ENCODE measurements at regions not wholly inside any gene's neighbourhood (a gene's known extent, or its start where the extent isn't known, plus 50 kb on each side); places are given as distances from the start of the nearest gene placed in this dataset.

- WGBS = 53% methylated on average over 10 of the region's 10 CpGs
- DNase-seq (ENCODE audit: low spot score) = no peak
- Histone ChIP-seq H3K9ac (ENCODE audit: low read depth in 1 of 2, low read length in 2 of 2) (no peak overlapping the region), H3K36me3 (ENCODE audit: control insufficient read depth in 4 of 4, insufficient read depth in 3 of 4, low read depth in 1 of 4, low read length in 3 of 4) (no peaks in the 10 kb centered on the region), H3K27me3 (ENCODE audit: control insufficient read depth in 4 of 4, insufficient read depth in 4 of 4, low read length in 3 of 4) (peaks cover 0 to 9% (median 2%) of the 10 kb centered on the region in 4 donors), H3K27ac (ENCODE audit: low read depth in 1 of 2, low read length in 2 of 2) (no peak overlapping the region), H3K9me3 (ENCODE audit: control insufficient read depth in 4 of 4, low read length in 3 of 4) (peaks cover 0 to 2% (median 0%) of the 10 kb centered on the region in 4 donors), H3K4me3 (ENCODE audit: low read depth in 1 of 3, low read length in 3 of 3) (no peak overlapping the region), H3K4me1 (ENCODE audit: control insufficient read depth in 4 of 4, insufficient read depth in 4 of 4, low read length in 3 of 4) (no peaks in the 10 kb centered on the region)
- TF ChIP-seq TAF1 (conservative IDR thresholded peaks at IDR 0.05) = no peak
- TF ChIP-seq EGR1 (IDR thresholded peaks at IDR 0.05; ENCODE audit: low read depth in 2 of 2) = no peak
- TF ChIP-seq ZBTB33 (IDR thresholded peaks at IDR 0.05) = no peak
- TF ChIP-seq HNF4G (IDR thresholded peaks at IDR 0.05) = no peak
- TF ChIP-seq JUND (IDR thresholded peaks at IDR 0.05) = no peak
- no peak for TF ChIP-seq REST (IDR thresholded peaks at IDR 0.05)
- no peak for TF ChIP-seq FOXA1 (IDR thresholded peaks at IDR 0.05)
- no peak for TF ChIP-seq SP1 (IDR thresholded peaks at IDR 0.05)
Measured at GRCh38 chr16:86893506-86893905, 315.2 kb downstream of the FOXL1 start.

- Histone ChIP-seq H3K9me3 (ENCODE audit: control insufficient read depth in 4 of 4, low read length in 3 of 4) (peaks cover 0 to 2% (median 0%) of the 10 kb centered on the region in 4 donors), H3K4me3 (ENCODE audit: low read depth in 1 of 3, low read length in 3 of 3) (no peak overlapping the region), H3K27ac (ENCODE audit: low read depth in 1 of 2, low read length in 2 of 2) (no peak overlapping the region), H3K4me1 (ENCODE audit: control insufficient read depth in 4 of 4, insufficient read depth in 4 of 4, low read length in 3 of 4) (no peaks in the 10 kb centered on the region), H3K36me3 (ENCODE audit: control insufficient read depth in 4 of 4, insufficient read depth in 3 of 4, low read depth in 1 of 4, low read length in 3 of 4) (no peaks in the 10 kb centered on the region), H3K27me3 (ENCODE audit: control insufficient read depth in 4 of 4, insufficient read depth in 4 of 4, low read length in 3 of 4) (peaks cover 0 to 9% (median 2%) of the 10 kb centered on the region in 4 donors), H3K9ac (ENCODE audit: low read depth in 1 of 2, low read length in 2 of 2) (no peak overlapping the region)
- 86% methylated on average over 24 of the region's 24 CpGs for WGBS
- DNase-seq (ENCODE audit: low spot score) = no peak
- TF ChIP-seq RAD21 (IDR thresholded peaks at IDR 0.05) = no peak
- no peak for TF ChIP-seq SP1 (IDR thresholded peaks at IDR 0.05)
- TF ChIP-seq FOXA2 (IDR thresholded peaks at IDR 0.05) = no peak
- no peak for TF ChIP-seq REST (IDR thresholded peaks at IDR 0.05)
- no peak for TF ChIP-seq TAF1 (conservative IDR thresholded peaks at IDR 0.05)
- TF ChIP-seq HNF4A (conservative IDR thresholded peaks at IDR 0.05) = no peak
- no peak for TF ChIP-seq FOXA1 (IDR thresholded peaks at IDR 0.05)
- TF ChIP-seq RXRA (IDR thresholded peaks at IDR 0.05) = no peak
- TF ChIP-seq NR2F2 (IDR thresholded peaks at IDR 0.05) = no peak
- TF ChIP-seq HNF4G (IDR thresholded peaks at IDR 0.05) = no peak
- TF ChIP-seq JUND (IDR thresholded peaks at IDR 0.05) = no peak
Measured at GRCh38 chr16:86894029-86894567, 315.7 kb downstream of the FOXL1 start.

All from liver (tissue), 7 donors.